ENCODE measurements at regions not wholly inside any gene's neighbourhood (a gene's known extent, or its start where the extent isn't known, plus 50 kb on each side); places are given as distances from the start of the nearest gene placed in this dataset.
"Not testable (repeated sequence)": the region's sequence is repeated elsewhere in the genome, so short reads cannot be mapped to it uniquely, and the experiment has no call there.

DNA sequence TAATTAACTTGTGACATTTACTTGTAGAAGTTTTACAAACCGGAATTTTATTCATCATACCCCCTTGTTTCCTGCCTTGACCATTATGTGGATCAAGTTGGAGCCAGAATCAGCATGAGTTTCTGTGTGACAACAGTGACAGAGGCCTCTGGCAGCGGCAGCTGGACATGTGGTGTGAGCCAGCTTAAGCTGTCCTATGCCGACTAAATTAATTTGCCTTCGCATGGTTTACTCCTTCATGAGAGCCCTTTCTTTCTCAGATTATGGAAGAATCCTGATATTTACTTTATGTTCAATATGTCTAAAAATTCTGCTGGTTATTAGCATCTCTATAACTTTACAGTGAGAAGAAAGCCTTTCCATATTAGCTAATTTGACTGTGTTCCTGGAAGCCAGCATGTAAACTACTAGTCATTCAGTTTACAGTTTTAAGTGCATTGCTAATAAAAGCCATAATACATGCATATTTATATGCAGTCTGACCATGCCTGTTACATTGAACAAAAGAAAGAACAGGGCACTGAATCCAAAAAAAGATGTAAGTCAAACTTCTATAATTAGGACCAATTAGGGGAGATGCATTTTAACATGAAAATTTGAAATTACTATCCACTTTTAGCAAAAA lies 495.8 kb upstream of the ACVR2A start:
- no peak for DNase-seq

DNA sequence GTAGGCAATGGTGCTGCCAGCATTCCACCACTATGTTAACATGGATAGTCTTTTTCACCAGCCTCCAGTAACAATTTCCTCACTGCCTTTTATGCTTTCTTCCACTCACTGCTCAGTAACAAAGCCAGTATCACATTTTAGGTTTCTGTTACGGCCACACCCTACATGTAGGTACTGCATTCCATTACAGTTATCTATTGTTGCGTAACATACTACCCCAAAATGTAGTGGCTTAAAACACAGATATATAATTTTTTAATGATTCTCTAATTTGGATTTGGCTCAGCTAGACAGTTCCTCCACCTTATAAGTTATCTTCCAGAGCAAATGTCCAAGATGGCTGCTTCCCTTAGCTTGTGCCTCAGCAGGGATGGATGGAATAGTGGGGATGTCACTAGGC lies 498.7 kb upstream of the ACVR2A start:
- no peak for DNase-seq

DNA sequence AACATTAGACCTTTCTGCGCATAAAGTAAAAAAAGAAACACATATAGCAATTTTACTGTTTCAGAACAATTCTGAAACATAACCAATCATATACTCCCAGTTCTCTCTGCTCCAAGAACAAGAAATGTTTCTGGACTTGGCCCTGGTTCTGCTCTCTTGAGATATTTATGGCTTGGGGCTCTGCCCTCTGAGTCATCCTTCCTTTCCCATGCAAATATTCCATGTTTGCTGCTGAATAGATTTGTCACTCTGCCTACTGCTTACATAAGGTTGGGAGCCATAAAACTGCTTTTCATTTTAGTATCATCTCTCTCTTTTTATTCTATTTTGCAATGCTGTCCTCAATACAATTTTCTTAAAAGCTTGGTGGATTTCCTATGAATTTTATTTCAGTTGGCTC lies 499.6 kb upstream of the ACVR2A start:
- DNase-seq = no peak

DNA sequence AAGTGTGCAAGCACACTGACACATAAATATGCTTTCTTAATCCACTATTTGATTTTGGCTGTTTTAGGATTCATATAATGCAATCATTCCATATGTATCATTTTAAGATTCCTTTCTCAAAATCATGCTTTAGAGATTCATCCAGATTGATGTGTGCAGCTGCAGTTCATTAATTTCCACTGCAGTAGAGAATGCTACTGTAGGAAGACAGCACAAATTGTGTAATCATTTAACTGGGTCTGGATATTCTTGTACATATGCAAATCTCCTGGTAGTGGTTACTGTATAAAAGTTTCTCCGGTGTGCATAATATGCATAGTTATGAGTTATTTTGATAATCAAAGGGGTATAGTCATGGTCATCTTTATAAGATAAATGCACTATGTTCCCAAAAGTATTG lies 502.5 kb upstream of the ACVR2A start:
- DNase-seq = no peak

DNA sequence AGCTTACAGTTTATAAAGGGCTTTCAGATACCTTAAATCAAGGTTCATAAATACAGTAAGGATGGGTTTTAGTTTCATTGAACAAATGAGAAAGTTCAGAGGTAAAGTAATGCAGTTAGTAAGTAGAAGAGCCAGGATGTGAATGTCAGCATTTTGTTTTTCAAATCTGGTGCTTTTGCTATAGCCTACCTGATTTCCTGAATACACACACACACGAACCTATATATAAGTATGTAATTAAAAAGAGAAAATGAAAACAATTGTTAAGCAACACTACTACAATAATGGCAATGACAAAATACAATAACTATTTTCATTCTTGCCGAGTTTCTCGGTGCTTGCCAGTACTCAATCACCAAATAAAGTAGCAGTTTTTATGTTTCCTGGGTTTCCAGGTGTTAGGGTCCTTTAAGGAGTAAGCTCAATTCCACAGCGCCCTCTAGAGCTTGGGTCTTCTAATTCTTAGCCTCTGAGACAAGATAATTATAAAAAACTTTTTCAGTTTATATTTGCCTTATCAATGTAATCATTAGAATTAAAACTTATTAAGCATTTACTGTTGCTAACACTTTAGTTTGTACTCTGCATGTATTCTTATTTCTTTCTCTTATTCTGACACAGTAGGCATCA lies 512.9 kb upstream of the ACVR2A start:
- peak in 2 of 4 experiments; percentile 2 to 8 for DNase-seq

DNA sequence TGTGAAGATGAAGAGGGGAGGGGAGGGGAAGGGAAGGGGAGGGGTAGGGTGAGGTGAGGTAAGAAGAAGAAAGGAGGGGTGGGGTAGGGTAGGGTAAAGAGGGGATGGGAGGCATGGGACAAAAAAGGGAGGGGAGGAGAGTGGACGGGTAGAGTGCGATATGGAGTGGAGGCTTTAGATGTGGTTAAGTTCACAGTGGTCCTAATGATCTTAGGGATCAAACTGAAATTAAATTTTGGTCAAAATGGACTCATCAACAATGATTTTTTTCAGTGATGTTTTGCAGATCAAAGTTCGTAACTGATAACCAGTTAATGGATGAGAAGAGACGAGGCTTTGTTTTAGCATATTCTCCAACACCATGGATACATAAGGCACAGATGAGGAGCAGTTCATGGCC lies 513.9 kb upstream of the ACVR2A start:
- DNase-seq = no peak

DNA sequence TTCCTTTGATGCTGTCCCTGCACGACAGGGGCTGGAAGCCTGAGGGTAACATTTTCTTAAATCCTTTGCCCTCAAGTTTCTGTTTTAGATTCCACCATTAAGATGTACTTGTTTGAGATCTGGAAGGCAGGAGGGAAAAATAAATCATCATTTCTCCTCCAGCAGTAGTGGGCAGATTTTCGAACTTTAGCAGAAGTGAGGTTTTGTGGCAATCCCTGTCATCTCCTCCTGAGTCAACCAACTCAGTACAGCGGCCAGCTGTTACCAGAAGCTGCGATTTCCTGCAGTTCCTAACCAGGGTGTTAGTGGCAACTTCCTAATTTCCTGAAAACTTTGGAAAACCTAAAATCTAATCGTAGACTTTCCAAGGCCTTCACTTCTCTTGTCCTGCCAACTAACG lies 517.2 kb upstream of the ACVR2A start:
- DNase-seq = no peak

DNA sequence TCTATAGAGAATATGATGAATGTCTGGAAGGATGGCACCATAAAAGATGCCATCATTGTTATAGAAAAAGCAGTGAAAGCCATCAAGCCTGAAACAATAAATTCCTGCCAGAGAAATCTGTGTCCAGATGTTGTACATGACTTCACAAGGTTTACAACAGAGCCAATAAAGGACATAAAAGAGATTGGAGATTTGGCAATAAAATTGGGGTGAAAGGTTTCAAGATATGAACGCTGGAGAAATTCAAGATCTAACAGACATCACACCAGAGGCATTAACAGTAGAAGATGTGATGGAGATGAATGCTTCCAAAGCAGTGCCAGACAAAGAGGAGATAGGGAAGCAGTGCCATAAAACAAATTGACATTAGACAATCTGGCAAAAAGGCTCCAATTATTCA lies 518.8 kb upstream of the ACVR2A start:
- DNase-seq = no peak

DNA sequence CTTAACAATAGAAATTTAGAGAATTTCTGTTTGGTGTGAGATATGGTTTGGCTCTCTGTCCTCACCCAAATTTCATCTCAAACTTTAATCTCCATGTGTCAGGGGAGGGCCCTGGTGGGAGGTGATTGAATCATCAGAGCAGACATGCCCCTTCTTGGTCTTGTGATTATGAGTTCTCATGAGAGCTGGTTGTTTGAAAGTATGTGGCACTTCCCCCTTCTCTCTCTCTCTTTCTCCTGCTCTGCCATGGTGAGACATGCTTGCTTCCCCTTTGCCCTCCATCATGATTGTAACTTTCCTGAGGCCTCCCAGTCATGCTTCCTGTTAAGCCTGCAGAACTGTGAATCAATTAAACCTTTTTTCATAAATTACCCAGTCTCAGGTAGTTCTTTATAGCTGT lies 524.7 kb upstream of the ACVR2A start:
- no peak for DNase-seq

DNA sequence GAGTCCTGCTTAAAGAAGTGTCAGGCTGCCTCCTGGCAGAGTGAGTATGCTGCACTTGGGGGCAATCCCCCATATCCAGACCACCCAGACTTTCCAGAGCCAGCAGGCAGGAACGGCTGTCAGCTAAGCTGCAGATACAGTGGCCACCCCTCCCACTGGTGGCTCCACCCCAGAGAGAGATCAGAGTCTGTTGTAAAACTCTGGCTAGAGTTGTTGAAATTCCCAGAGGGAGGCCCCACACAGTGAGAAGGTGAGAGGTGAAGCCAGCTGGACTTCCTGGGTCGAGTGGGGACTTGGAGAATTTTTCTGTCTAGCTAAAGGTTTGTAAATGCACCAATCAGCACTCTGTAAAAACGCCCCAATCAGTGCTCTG lies 533.8 kb upstream of the ACVR2A start:
- no peak for DNase-seq

DNA sequence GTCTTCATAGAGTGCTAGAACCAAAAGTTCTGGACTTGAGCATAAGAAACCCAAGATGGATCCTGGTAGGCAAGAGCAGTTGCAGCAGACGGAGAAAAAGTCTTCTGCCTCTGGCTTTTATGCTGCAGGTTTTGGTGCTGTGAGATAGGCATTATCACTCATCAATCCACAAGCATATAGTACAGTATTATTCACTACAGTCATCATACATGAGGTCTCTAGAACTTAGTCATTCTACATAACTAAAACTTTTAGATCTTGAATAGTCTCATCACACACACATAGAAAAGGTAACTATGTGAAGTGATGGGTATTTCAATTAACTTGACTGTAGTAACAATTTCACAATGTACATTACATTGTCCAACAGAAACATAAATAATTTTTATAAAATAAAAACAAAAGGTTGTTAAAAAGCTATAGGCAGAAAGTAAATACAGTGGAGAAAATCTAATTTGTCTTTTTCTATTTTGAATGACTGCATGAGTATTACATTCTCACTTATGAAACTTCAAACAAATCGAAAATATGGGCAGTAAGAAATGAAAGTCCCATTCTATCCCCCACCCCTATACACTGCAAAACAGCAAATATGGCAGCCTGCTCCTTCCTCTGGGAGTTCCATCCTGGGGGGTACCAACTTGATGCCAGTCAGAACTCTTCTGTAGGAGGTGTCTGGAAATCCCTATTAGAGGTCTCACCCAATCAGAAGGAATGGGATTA lies 534.3 kb upstream of the ACVR2A start:
- no peak for DNase-seq

DNA sequence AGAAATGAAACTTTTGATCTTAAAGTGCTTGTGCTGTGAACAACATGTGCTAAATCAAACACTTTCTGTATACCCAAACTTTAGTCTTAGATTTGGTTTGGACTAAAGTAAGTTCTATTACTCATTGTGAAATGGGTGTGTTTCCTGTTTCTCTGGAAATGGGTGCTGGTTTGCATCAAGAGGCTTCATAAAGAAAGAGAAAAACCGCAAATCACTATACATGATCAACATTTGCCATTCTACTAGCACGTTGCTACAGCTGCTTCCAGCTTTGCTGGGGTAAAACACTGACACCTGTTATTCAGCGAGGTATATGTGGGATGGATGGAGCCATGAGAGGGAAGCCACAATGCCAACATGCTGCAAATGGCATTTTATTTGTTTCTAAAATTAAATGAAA lies 547.0 kb upstream of the ACVR2A start:
- DNase-seq = no peak

DNA sequence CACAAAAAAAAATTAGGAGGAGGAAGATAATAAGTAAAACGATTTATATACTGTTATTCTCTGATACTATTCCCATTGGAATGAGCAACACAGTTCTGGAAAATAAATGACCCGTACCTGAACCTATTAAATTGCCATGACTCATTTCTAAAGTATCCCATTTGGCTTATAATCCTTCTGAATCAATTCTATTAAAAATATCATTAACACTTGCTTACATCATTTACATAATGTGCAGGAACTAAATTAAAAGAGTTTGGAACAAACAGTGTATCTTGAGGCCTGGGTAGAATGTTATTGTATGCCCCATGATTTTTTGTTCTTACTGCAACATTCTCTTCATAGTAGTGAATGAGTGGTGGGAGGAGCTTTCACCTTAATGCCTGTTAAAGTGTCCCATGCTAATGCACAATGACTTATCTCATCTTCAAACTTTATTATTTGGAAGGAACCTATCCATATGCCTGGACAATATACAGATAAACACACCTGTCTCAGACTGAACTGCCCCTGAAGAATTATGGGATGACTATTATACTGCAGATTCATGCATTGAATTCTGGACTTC lies 549.9 kb upstream of the ACVR2A start:
- DNase-seq = no peak

DNA sequence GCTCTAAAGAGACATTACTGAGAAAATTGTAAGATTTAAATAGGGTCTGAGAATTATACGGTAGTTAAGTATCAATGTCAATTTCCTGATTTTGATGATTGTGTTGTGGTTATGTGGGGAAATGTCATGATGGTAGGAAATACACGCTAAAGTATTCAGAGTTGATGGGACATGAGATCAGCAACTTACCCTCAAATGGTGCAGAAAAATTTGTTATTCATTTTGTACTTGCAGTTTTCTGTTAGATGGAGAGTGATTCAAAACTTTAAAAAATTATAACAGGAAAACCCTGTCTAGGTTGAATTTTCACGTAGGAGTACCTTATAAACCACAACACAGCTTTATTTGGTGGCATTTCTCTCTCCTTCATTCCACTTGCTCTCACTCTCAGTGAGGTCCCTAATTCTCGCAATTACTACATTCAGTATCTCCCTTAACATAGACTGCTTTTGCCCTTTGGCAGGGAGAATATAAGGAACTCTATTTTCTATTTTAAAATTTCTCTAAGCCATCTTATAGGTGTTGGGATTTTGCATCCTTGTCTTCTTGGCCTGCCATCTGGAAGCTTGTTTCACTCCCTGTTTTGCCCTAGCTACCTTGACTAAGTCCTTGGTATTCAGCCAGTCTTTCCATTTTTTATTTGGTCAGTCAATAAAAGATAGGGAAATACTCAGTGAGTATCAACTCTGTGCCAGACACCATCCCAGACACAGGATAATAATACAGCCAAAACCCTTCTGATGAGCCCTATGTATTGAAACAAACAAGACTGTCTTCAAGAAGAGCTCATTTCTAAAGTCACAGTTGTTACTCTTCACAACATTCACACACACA lies 550.6 kb upstream of the ACVR2A start:
- DNase-seq = no peak

DNA sequence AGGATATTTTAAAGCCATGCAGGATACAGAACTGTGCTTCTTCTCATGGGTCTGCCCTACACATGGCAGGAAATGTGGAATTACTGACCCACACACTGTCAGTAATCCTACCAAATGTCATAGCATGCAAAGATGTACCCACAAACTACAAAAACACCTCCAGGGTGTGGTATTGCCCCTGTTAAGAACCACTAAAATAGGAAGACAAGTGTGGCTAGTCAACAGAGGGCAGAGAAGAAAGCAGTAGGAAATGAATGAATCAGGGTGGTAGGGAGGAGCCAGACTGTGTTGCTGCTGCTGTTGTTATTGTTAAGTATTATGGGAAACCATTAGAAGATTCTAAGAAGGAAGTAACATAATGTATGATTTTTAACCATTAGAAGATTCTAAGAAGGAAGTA lies 556.7 kb upstream of the ACVR2A start:
- no peak for DNase-seq

DNA sequence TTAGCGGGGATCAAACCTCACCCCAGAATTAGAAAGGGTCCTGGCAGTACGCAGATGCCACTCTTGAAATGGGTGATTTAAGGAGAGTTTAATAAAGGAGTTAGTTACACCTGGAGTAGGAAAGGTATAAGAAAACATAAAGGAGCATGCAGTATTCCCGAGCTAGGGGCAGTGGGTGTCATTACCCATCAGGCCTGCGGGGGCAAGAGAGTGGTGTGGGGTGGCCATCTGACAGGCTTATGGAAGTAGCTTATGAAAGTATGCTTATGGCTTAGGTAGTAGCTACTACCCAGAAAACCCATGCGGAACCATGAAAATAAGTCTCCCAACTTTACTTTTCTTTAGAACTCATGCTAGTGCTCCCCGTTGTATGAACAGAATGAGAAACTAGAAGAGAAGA lies 568.9 kb upstream of the ACVR2A start:
- DNase-seq = no peak

DNA sequence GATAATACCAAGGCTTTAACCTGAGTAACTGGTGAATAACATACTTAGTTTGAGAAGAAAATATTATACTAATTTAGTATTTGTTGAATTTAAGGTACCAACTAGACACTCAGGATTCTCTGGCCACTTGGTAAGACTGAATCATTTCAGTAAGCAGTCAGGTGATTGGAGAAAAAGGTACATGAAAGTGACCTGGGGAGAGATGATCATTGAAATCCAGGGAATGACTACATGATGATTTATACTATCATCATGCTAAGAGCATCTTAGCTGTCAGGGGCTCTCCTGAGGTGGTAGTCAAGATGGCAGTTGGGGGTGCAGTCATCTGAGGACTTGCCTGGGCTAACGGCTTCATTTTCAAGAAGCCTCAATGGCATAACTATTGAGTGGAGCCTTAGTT lies 571.2 kb upstream of the ACVR2A start:
- DNase-seq = no peak

DNA sequence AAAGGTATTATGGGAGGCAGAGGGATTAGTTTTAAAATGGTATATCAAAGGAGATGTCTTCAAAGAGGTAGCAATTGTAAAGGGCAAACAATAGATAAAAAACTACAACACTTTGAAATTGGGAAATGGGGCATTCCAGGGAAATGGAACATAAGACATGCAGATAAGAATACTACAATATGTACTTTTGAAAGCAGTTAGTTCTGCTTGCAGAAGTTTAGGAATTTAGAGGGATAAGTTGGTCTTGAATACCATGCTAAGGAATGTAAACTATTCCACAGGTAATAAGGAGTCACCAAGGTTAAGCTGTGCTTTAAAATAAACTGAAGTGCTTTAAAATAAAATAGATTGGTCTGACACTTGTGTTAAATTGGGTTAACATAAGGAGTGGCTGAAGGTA lies 571.7 kb upstream of the ACVR2A start:
- DNase-seq = no peak

DNA sequence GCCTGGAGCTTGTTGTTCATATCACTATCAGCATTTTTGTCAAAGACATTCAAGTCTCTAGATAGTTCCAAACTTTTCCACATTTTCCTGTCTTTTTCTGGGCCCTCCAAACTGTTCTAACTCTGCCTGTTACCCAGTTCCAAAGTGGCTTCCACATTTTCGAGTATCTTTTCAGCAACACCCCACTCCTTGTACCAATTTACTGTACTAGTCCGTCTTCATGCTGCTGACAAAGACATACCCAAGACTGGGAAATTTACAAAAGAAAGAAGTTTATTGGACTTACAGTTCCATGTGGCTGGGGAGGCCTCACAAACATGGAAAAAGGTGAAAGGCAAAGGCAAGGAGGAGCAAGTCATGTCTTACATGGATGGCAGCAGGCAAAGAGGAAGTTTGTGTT lies 575.2 kb upstream of the ACVR2A start:
- not testable (repeated sequence) for DNase-seq

DNA sequence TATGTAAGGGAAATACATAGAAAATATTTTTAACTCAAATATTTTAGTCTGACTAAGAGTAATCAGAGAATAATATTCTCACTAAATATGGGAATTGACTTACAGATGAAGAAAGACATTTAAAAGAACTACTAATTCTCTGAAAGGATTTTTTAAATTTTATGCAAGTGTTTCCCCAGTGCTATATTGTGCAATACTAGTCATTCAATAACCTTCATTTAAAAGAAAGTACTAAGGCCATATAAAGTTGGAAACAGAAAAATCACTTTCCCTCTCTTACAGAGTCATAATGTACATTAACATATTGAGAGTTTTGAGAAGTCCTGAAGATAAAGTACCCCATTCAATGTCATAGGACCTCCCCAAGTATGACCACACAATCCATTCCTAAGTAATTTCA lies 584.6 kb upstream of the ACVR2A start:
- no peak for DNase-seq

DNA sequence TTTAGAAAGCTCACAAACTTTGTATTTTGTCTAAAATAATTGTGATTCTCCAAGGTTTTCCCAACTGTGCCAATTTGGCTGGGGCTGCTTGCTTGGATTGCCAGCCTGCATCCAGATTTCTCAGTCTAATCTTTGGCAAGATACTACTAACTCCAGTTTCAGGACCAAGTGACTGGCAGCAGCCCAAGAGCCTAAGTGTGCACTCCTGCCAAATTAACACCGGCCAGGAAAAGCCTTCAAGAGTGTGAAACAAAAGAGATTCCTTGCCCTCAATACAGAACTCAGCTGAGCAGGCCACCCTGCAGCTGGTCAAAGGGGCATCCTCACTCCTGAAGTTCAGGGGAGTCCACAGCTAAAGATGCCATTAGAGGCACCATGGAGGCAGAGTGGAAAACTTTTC lies 589.0 kb upstream of the ACVR2A start:
- DNase-seq = no peak

DNA sequence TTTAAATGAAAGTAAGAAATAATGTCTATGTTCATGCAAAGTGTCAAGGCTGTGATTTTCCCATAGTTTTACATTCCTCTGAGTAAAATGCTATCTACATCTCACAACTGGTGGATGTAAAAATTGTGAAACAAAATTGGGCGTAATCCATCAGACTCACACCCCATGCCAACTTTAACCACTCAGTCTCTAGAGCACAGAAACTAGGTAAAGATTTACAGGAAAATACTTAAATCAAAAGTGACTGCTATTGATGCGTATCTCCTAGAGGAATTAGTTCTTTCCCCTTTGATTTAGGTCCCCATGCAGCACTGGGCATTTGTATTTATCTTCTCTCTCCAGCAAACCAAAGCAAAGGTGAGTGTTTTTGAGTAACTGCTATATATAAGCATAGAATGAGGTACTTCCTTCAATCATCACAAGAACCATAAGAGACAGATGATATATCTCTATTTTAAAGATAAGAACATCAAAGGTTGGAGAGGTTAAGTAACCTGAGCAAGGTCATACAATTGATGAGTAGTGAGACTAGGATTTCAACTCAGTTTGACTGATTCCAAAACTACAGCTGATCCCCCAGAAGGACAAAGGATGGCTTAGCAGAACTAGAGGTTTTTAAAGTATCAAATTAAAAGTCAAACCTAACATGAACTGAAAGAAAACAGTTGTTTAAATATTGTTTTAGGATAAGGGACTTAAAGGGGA lies 594.0 kb upstream of the ACVR2A start:
- DNase-seq = no peak

DNA sequence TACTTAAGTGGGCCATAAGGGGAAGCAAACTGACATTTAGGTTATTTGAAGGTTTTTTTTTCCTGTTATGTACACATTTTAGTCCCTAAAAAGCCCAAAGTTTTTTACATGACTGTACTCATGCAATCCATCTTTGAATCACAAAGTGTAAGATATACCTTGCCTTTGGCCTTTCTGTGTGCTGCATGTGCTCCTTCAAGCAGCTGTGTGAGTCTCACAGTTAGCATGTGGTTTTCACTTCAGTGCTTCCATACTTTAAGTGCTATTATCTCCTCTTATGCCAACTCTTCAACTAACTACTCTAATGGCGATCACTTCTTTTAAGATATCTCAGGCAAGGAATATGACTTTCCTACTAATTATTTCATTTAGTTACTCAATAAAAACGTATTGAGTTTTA lies 597.1 kb upstream of the ACVR2A start:
- DNase-seq = no peak

Data from activated naive CD4-positive, alpha-beta T cell (primary cell).